HEK293 (cell line): ENCODE measurements at regions not wholly inside any gene's neighbourhood (a gene's known extent, or its start where the extent isn't known, plus 50 kb on each side); places are given as distances from the start of the nearest gene placed in this dataset.

Experiments
- CTCF ChIA-PET: fragments of 350-600 bp; formaldehyde crosslinking; extraction: SDS; loops from one replicate; lab custom pipeline; 2021; ENCODE audit warnings: antibody characterized with exemption; lab: Yijun Ruan, JAX
- POLR2A ChIA-PET: fragments of 300-600 bp; formaldehyde crosslinking; extraction: SDS; loops from one replicate; lab custom pipeline; 2020; ENCODE audit warnings: antibody characterized with exemption, inconsistent platforms; lab: Yijun Ruan, JAX
- H3K27ac ChIP-seq: fragments of 200-500 bp; sonication (Bioruptor generic); 2 replicates; pipeline ENCODE4 v1.5.1; 2014; ENCODE audit warnings: low read depth, low read length, control low read depth, inconsistent platforms; ENCODE audit errors: extremely low read depth
- H3K36me3 ChIP-seq, 2 experiments: fragments of 200-500 bp in 1 of 2; sonication (Bioruptor generic) in 1 of 2; 1 replicate in 1 of 2; 2 replicates in 1 of 2; pipeline ENCODE4 v1.5.1; 2014 to 2017; ENCODE audit warnings: inconsistent platforms in 2 of 2, low read length in 2 of 2; ENCODE audit not compliant: control insufficient read depth in 2 of 2, insufficient read depth in 1 of 2
- H3K4me1 ChIP-seq: fragments of 200-500 bp; sonication (Bioruptor generic); 2 replicates; pipeline ENCODE4 v1.5.1; 2014; ENCODE audit warnings: mild to moderate bottlenecking, low read length, inconsistent platforms; ENCODE audit not compliant: control insufficient read depth, insufficient read depth
- H3K4me3 ChIP-seq: 2 replicates; pipeline ENCODE4 v1.5.1; 2011; ENCODE audit warnings: low read depth, mild to moderate bottlenecking, control low read depth, low read length, moderate library complexity
- H3K9me3 ChIP-seq: fragments of 200-500 bp; sonication (Bioruptor generic); 2 replicates; pipeline ENCODE4 v1.5.1; 2014; ENCODE audit warnings: low read depth, low read length, inconsistent platforms; ENCODE audit not compliant: control insufficient read depth, insufficient read depth
- BCL11A ChIP-seq: fragments of 450-650 bp; formaldehyde crosslinking; IDR thresholded peaks from 2 replicates; pipeline ENCODE4 v1.5.1; 2016; ENCODE audit warnings: low read depth, missing biosample characterization, missing genetic modification characterization
- MZF1 ChIP-seq: fragments of 450-650 bp; formaldehyde crosslinking; IDR thresholded peaks from 2 replicates; pipeline ENCODE4 v1.5.1; 2017; ENCODE audit warnings: missing biosample characterization, missing genetic modification characterization, borderline replicate concordance
- OSR2 ChIP-seq: fragments of 450-650 bp; formaldehyde crosslinking; IDR thresholded peaks from 2 replicates; pipeline ENCODE4 v1.5.1; 2016; ENCODE audit warnings: missing biosample characterization, missing genetic modification characterization
- SCRT1 ChIP-seq: fragments of 450-650 bp; formaldehyde crosslinking; IDR thresholded peaks from 2 replicates; pipeline ENCODE4 v1.5.1; 2016; ENCODE audit warnings: missing biosample characterization, missing genetic modification characterization, borderline replicate concordance
- WT1 ChIP-seq: fragments of 450-650 bp; formaldehyde crosslinking; IDR thresholded peaks from 2 replicates; pipeline ENCODE4 v1.5.1; 2016; ENCODE audit warnings: missing biosample characterization, missing genetic modification characterization
- YY2 ChIP-seq: fragments of 450-650 bp; formaldehyde crosslinking; IDR thresholded peaks from 2 replicates; pipeline ENCODE4 v1.5.1; 2016; ENCODE audit warnings: missing biosample characterization, missing genetic modification characterization
- ZFP69B ChIP-seq: fragments of 450-650 bp; formaldehyde crosslinking; IDR thresholded peaks from 2 replicates; pipeline ENCODE4 v1.5.1; 2016; ENCODE audit warnings: missing biosample characterization, missing genetic modification characterization
- ZIC2 ChIP-seq: fragments of 450-650 bp; formaldehyde crosslinking; IDR thresholded peaks from 2 replicates; pipeline ENCODE4 v1.5.1; 2016; ENCODE audit warnings: missing biosample characterization, missing genetic modification characterization
- ZNF138 ChIP-seq: fragments of 450-650 bp; formaldehyde crosslinking; IDR thresholded peaks from 2 replicates; pipeline ENCODE4 v1.5.1; 2016; ENCODE audit warnings: missing biosample characterization, missing genetic modification characterization, borderline replicate concordance
- ZNF146 ChIP-seq: fragments of 450-650 bp; formaldehyde crosslinking; IDR thresholded peaks from 2 replicates; pipeline ENCODE4 v1.5.1; 2016; ENCODE audit warnings: missing biosample characterization, missing genetic modification characterization
- ZNF266 ChIP-seq: fragments of 450-650 bp; formaldehyde crosslinking; IDR thresholded peaks from 2 replicates; pipeline ENCODE4 v1.5.1; 2016; ENCODE audit warnings: missing biosample characterization, missing genetic modification characterization, low read depth
- ZNF350 ChIP-seq: fragments of 450-650 bp; formaldehyde crosslinking; IDR thresholded peaks from 2 replicates; pipeline ENCODE4 v1.5.0; 2017; ENCODE audit warnings: missing biosample characterization, mild to moderate bottlenecking, missing genetic modification characterization
- ZNF366 ChIP-seq: fragments of 450-650 bp; formaldehyde crosslinking; conservative IDR thresholded peaks from 2 replicates; pipeline ENCODE4 v1.5.1; 2016; ENCODE audit warnings: missing biosample characterization, missing genetic modification characterization
- ZNF510 ChIP-seq: fragments of 450-650 bp; formaldehyde crosslinking; IDR thresholded peaks from 2 replicates; pipeline ENCODE4 v1.5.1; 2018; ENCODE audit warnings: mild to moderate bottlenecking, missing genetic modification characterization, missing biosample characterization; ENCODE audit not compliant: insufficient replicate concordance
- ZNF513 ChIP-seq: fragments of 450-650 bp; IDR thresholded peaks from 2 replicates; pipeline ENCODE4 v1.5.1; 2018; ENCODE audit warnings: missing biosample characterization, missing genetic modification characterization
- ZNF549 ChIP-seq: fragments of 450-650 bp; IDR thresholded peaks from 2 replicates; pipeline ENCODE4 v1.5.1; 2018; ENCODE audit warnings: missing biosample characterization, missing genetic modification characterization, mild to moderate bottlenecking, inconsistent platforms, moderate library complexity
- ZNF621 ChIP-seq: fragments of 450-650 bp; formaldehyde crosslinking; IDR thresholded peaks from 2 replicates; pipeline ENCODE4 v1.5.1; 2017; ENCODE audit warnings: missing biosample characterization, missing genetic modification characterization
- ZNF624 ChIP-seq: fragments of 450-650 bp; formaldehyde crosslinking; IDR thresholded peaks from 2 replicates; pipeline ENCODE4 v1.5.1; 2017; ENCODE audit warnings: missing biosample characterization, missing genetic modification characterization
- ZNF701 ChIP-seq: fragments of 450-650 bp; formaldehyde crosslinking; IDR thresholded peaks from 2 replicates; pipeline ENCODE4 v1.5.1; 2016; ENCODE audit warnings: missing biosample characterization, missing genetic modification characterization
- TF ChIP-seq, protein P1 (sequence below): fragments of 450-650 bp; formaldehyde crosslinking; IDR thresholded peaks from 2 replicates; pipeline ENCODE4 v1.5.1; 2017; ENCODE audit warnings: missing biosample characterization, mild to moderate bottlenecking, missing genetic modification characterization, moderate library complexity
- TF ChIP-seq, protein P2 (sequence below): fragments of 450-650 bp; formaldehyde crosslinking; IDR thresholded peaks from 2 replicates; pipeline ENCODE4 v1.5.1; 2016; ENCODE audit warnings: missing biosample characterization, missing genetic modification characterization

- TF ChIP-seq, protein P1, sequence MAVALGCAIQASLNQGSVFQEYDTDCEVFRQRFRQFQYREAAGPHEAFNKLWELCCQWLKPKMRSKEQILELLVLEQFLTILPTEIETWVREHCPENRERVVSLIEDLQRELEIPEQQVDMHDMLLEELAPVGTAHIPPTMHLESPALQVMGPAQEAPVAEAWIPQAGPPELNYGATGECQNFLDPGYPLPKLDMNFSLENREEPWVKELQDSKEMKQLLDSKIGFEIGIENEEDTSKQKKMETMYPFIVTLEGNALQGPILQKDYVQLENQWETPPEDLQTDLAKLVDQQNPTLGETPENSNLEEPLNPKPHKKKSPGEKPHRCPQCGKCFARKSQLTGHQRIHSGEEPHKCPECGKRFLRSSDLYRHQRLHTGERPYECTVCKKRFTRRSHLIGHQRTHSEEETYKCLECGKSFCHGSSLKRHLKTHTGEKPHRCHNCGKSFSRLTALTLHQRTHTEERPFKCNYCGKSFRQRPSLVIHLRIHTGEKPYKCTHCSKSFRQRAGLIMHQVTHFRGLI (tag by site-specific recombination): no peak
- TF ChIP-seq ZNF624: no peak
- TF ChIP-seq, all 188 proteins: peak for 0
Measured at GRCh38 chr16:51849715-51850114, 697.2 kb downstream of the TOX3 start (continued).

GRCh38 chr16:51845586-51846305 lies 694.7 kb upstream of the SALL1 start:
- CTCF ChIA-PET: no interaction called here
- Histone ChIP-seq H3K4me1 (no peaks in the 10 kb centered on the region), H3K27ac (no peak overlapping the region), H3K9me3 (no peaks in the 10 kb centered on the region), H3K4me3 (no peak overlapping the region), H3K36me3 (no peaks in the 10 kb centered on the region)
- TF ChIP-seq, protein P2, sequence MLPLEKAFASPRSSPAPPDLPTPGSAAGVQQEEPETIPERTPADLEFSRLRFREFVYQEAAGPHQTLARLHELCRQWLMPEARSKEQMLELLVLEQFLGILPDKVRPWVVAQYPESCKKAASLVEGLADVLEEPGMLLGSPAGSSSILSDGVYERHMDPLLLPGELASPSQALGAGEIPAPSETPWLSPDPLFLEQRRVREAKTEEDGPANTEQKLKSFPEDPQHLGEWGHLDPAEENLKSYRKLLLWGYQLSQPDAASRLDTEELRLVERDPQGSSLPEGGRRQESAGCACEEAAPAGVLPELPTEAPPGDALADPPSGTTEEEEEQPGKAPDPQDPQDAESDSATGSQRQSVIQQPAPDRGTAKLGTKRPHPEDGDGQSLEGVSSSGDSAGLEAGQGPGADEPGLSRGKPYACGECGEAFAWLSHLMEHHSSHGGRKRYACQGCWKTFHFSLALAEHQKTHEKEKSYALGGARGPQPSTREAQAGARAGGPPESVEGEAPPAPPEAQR (tag by site-specific recombination): no peak
- TF ChIP-seq WT1 (no peak), ZNF146 (tag by site-specific recombination) (no peak), ZIC2 (no peak), ZNF266 (tag by site-specific recombination) (no peak), ZNF366 (tag by site-specific recombination) (no peak), ZNF621 (no peak)
- POLR2A ChIA-PET: no interaction called here

GRCh38 chr16:51839727-51840462 lies 688.8 kb upstream of the SALL1 start:
- Histone ChIP-seq H3K27ac (no peak overlapping the region), H3K4me3 (no peak overlapping the region), H3K36me3 (no peaks in the 10 kb centered on the region), H3K9me3 (no peaks in the 10 kb centered on the region), H3K4me1 (no peaks in the 10 kb centered on the region)
- CTCF ChIA-PET: no interaction called here
- TF ChIP-seq ZNF138 (tag by site-specific recombination) (no peak), ZNF549 (no peak), ZNF701 (no peak), OSR2 (tag by site-specific recombination) (no peak), ZNF350 (tag by site-specific recombination) (no peak), BCL11A (tag by site-specific recombination) (no peak), MZF1 (tag by site-specific recombination) (no peak), SCRT1 (tag by site-specific recombination) (no peak), ZNF510 (tag by site-specific recombination) (no peak), ZFP69B (tag by site-specific recombination) (no peak), ZNF513 (tag by site-specific recombination) (no peak), YY2 (no peak)
- POLR2A ChIA-PET: no interaction called here
